ENCODE measurements at regions not wholly inside any gene's neighbourhood (a gene's known extent, or its start where the extent isn't known, plus 50 kb on each side); places are given as distances from the start of the nearest gene placed in this dataset.

- DNase-seq: no peak
Measured at GRCh38 chr14:73780896-73781295, 66.7 kb upstream of the PNMA1 start.

DNA sequence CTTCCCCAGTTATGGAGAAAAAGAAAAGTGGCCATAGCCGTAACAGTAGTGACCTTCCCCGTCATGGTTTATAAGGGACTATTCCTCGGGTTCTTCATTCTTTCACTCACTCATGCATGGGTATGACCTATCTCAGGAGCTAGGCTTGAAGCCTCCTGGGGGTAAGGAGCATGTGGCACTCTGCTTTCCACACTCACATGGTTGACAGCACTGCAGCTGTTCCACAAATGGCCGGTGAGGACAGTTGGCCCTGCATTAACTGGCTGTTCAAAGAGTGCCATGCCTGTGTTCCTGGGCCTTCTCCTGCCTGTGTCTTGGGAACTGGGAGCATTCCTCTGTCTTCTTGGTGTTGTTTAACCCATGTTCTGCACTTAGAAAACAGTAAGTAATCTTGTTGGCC, 66.2 kb upstream of the PNMA1 start:
- no peak for DNase-seq

DNA sequence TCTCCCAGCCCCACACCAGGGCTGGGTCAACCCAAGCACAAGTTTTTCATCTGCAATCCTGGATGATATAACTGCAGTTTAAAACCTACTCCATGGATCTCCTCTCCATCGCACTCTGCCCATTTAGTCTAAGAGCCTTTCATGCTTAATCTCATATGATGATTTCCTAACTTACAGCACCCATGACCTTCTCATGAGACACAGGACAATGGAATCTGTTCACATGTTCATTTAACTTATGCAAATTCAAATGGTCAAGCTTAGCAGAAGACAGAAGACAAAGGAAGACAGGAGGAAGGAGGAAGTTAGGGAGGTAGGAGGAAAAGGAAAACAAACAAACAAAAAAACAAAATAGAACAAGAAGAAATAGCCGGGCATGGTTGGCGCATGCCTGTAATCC, 64.6 kb upstream of the PNMA1 start:
- no peak for DNase-seq

DNA sequence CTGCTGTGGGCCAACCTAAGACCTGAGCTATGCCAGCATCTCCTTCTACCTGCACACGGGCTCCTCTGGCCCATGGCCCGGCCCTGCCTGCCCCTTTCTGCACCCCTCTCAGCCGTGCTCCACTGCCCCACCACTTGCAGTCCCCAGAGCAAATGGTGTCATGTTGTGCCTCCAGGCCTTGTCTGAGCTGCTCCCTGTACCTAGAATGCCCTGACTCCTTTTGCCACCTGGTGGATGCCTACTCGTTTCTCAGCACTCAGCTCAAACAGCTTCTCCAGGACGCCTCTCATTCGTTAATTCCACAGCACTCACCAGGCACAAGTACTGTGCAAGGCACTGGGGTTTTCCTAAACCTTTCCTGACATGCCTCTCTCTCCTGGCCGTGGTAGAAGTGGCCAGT, 63.2 kb upstream of the PNMA1 start:
- DNase-seq: peak; percentile 51

GRCh38 chr14:73776194-73776537, 62.0 kb upstream of the PNMA1 start:
- no peak for DNase-seq

DNA sequence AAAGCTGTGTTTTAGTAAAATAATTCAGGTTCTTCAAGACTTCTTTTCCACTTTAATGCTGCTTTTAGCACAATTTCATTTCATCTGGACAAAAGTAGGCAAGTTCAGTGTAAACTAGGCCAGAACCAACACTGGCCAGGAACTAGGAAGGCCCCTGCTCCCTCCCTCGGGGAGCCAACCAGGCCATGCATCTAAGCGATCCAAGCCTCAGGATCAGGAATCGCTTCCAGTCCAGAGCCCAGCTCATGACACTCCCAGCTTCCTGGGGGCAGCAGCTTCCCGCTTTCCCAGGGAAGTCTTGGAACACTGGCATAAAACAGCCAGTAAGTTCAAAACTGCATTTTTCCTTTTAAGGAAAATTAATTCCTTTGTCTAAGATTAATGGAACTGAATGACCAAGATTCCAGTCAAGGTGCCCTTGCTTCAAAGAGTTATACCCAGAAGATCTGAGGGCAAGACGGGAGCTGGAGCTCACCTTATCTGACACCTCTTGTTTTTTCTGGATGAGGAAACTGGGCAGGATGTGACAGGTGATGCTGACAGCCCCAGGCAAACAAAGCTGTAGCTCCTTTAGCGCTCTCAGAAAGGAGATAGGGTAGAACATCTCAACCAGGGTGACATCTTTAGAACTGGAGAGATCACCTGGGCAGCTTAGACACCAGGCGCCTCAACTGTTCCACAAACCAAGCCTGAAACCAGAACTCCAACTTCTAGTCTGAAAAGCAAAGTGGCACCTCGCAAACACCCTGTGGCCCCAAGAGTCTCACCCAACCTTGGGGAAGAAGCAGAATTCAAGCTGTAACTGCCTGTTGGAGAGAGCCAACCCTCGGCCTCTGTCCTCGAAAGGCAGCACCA, 61.4 kb upstream of the PNMA1 start:
- DNase-seq: no peak

- DNase-seq: no peak
Measured at GRCh38 chr14:73774671-73775070, 60.5 kb upstream of the PNMA1 start.

DNA sequence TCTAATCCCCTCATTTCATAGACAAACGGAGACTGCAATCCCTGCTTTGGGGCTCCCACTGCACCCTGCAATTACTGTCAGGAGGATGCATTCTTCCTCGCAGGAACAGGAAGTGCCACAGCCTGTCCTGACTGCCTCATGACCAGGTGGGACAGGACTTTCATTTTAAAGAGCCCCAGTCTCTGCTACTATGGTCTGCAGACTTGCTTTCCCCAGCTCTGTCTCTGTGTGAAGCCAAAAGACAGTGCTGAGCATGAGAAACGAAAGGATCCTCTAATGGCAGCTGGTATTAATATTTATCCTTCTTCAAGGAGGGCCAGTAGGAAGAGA, 60.0 kb upstream of the PNMA1 start:
- no peak for DNase-seq

DNA sequence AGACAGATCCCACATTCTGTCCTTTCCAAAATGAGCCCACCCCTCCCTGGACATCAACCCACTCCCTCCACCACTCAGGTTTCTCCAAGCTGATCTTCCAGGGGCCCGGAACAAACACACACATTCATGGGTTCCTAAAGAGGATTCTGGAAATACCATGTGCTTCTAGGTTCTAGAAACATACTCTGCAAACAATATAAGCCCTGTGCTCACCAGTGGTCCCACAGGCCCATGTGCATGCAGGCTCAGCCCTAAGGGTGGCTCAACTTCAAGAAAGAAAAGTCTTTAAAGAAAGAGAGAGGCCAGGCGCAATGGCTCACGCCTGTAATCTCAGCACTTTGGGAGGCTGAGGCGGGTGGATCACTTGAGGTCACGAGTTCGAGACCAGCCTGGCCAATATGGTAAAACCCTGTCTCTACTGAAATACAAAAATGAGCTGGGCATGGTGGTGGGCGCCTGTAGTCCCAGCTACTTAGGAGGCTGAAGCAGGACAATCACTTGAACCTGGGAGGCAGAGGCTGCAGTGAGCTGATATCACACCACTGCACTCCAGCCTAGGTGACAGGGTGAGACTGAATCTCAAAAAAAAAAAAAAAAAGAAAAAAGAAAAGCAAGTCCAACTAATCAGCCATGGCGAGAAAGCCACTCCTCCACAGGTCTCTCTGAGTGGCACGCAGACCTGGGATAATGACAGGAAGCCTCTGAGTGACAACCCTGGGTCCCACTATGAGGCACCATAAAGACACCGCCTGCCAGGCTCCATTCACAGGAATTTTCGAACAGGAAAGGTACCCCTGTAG, 59.5 kb upstream of the PNMA1 start:
- no peak for DNase-seq

DNA sequence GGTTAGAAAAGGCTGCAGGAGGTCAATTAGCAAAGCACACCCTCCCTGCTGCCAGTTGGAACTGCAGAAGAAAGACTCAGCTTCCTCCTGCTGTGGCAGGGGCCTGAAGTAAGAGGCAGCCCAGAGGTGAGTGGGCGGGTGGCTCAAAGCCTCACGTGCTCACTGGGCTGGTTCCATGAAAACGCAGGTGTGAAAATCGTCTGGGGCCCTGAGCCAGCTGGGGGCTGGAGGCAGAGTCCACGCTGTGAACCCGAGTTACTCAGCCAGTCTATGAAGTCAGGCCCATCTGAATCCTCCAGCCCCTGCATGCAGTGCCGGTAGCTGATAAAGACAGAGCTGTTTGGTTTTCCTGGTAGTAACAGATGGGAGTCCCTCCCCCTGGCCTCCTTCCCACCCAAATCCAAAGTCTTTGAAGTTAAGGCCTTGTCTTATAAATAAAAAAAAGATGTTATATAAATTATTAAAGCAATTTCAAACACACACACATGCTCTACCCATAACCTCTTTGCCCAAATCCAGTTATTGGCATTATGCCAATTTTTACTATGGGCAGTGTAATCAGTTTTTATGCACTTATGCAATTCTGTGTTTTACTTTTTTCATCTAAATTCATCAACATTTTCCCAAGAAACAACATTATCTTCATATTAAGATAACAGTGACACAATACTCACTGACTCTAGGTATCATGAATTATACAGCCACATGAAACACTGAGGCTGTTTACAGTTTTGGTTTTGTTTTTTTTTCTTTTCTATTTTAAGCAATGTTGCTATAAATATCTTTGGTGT, 57.9 kb upstream of the PNMA1 start:
- DNase-seq: peak; percentile 75

- no peak for DNase-seq
Measured at GRCh38 chr14:73770977-73771847, 57.0 kb upstream of the PNMA1 start.

DNA sequence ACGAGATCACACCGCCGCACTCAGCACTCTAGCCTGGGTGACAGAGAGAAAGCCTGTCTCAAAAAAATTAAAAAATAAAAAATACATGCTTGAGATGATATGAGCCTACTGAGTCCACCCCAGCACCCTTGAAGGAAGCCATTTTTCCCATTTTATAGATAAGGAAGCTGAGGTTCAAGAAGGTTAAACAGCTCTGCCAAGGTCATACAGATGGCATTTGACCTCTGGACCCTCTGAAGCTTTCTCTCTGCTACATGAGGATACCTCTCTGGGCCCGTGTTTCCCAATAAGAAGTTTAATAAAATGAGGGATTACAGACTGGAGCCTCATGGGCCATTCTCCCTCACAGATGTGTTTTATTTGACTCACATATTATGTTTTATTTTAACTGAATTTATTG, 53.9 kb upstream of the PNMA1 start:
- no peak for DNase-seq

DNA sequence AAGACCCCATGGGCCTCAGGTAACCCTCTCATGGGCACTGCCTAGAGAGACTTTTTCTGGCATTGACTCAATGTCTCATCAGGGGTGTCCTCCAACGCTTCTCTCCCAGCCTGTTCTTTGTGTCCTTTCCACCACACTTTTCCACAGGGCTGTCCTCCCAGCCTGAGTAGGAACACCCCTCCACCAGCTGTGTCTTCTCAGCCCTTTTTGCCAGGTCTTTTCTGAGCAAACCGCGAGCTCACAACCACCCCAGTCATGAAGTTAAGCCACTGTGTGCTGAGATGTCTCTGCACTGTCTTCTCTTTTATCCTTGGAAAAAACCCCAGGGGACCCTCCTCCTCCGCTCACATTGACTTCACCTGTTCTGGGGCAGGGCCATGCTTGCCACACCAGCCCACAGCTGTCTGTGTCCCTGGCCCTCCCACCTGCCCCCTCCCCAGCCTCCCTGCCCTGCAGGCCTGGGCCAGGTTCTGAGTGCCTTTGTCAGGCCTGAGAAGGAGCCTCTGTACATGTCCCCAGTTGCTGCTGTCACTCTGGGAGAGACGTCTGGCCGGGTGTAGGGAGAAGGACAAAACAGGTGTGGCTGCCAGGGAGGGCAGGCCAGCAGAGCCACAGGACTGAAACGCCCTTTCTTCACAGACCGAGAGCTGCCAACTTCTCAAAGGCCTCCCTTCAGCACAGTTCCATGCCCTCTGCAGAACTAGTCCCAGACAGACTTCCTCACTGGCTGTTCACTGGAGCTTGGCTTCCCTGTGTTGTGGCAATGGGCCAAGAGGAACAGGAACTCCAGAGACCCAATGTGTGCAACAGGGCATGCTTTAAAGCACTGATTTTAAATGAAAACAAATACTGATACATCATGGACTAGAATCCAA, 50.5 kb upstream of the PNMA1 start:
- DNase-seq: no peak

Measured in CD4-positive, alpha-beta T cell treated with Interleukin-6 for 4 hours (primary cell).